MCF 10A (cell line): ENCODE measurements at regions not wholly inside any gene's neighbourhood (a gene's known extent, or its start where the extent isn't known, plus 50 kb on each side); places are given as distances from the start of the nearest gene placed in this dataset.

Experiments used
- BruUV-seq: library from RNA; stranded (reverse); fragments of 400-500 nt; replicated peaks from 2 replicates; lab custom pipeline; 2021; lab: Mats Ljungman, UMichigan
- CTCF ChIA-PET: fragments of 300-600 bp; sonication (Branson Sonifier 250); formaldehyde crosslinking; extraction: SDS; loops from one replicate; lab custom pipeline; 2021; ENCODE audit warnings: antibody characterized with exemption, inconsistent platforms; lab: Yijun Ruan, JAX
- POLR2A ChIA-PET: fragments of 300-600, 350-650 bp; sonication (Branson Sonifier 250); formaldehyde crosslinking; extraction: SDS; loops from one replicate; lab custom pipeline; 2020; ENCODE audit warnings: antibody characterized with exemption, inconsistent platforms; lab: Yijun Ruan, JAX
- DNase-seq: peaks from one replicate; pipeline ENCODE4 v3.0.0-alpha.2; 2018; ENCODE audit not compliant: unreplicated experiment
- H3K27ac Mint-ChIP-seq: one replicate; pipeline ENCODE4 v1.8.0; 2022; ENCODE audit warnings: mild to moderate bottlenecking, low read depth, mixed read lengths; ENCODE audit not compliant: unreplicated experiment
- H3K27me3 Mint-ChIP-seq: one replicate; pipeline ENCODE4 v1.8.0; 2022; ENCODE audit warnings: mixed read lengths; ENCODE audit not compliant: insufficient read depth, unreplicated experiment
- H3K36me3 Mint-ChIP-seq: one replicate; pipeline ENCODE4 v1.8.0; 2022; ENCODE audit warnings: mild to moderate bottlenecking, moderate library complexity, mixed read lengths; ENCODE audit not compliant: insufficient read depth, unreplicated experiment
- H3K4me1 Mint-ChIP-seq: one replicate; pipeline ENCODE4 v1.8.0; 2022; ENCODE audit warnings: mixed read lengths; ENCODE audit not compliant: insufficient read depth, unreplicated experiment
- H3K4me3 Mint-ChIP-seq: one replicate; pipeline ENCODE4 v1.8.0; 2022; ENCODE audit warnings: mild to moderate bottlenecking, moderate library complexity, mixed read lengths; ENCODE audit not compliant: unreplicated experiment
- H3K9me3 Mint-ChIP-seq: one replicate; pipeline ENCODE4 v1.8.0; 2022; ENCODE audit warnings: mixed read lengths; ENCODE audit not compliant: unreplicated experiment
- CTCF ChIP-seq: fragments of 200-600 bp; IDR thresholded peaks from one replicate; pipeline ENCODE4 v1.8.0; 2022; ENCODE audit warnings: antibody characterized with exemption, mild to moderate bottlenecking; ENCODE audit not compliant: unreplicated experiment
- intact Hi-C: fragments of 100-400 bp; cut with micrococcal nuclease; formaldehyde crosslinking; loops from 2 replicates; pipeline ENCODE4 v1.14.1; 2022

GRCh38 chr1:5220421-5220820, 566.0 kb downstream of the AJAP1 start:
- H3K9me3 Mint-ChIP-seq: peaks cover 7% of the 10 kb centered on the region
- intact Hi-C loops: no loop called here
- peaks cover 33% of the 10 kb centered on the region for H3K27me3 Mint-ChIP-seq
- no TSS peak for BruUV-seq
- DNase-seq: no peak
- H3K27ac Mint-ChIP-seq: no peak overlapping the region
- H3K4me3 Mint-ChIP-seq: no peak overlapping the region
- POLR2A ChIA-PET: no interaction called here
- H3K36me3 Mint-ChIP-seq: no peaks in the 10 kb centered on the region
- TF ChIP-seq CTCF: no peak
- no peaks in the 10 kb centered on the region for H3K4me1 Mint-ChIP-seq
- CTCF ChIA-PET: interaction anchor here (0.7 kb wide), 2 partner anchors 9 to 30 kb away, joined by 3 read pairs; no protein-coding TSS in a partner anchor

GRCh38 chr1:5200006-5200405, 545.6 kb downstream of the AJAP1 start:
- POLR2A ChIA-PET: no interaction called here
- intact Hi-C loops: no loop called here
- DNase-seq: no peak
- H3K36me3 Mint-ChIP-seq: no peaks in the 10 kb centered on the region
- peaks cover 32% of the 10 kb centered on the region for H3K9me3 Mint-ChIP-seq
- CTCF ChIA-PET: no interaction called here
- no peak for TF ChIP-seq CTCF
- H3K4me3 Mint-ChIP-seq: no peak overlapping the region
- H3K27ac Mint-ChIP-seq: no peak overlapping the region
- BruUV-seq: no TSS peak
- H3K4me1 Mint-ChIP-seq: no peaks in the 10 kb centered on the region
- H3K27me3 Mint-ChIP-seq: no peaks in the 10 kb centered on the region

- Mint-ChIP-seq H3K4me1 (no peaks in the 10 kb centered on the region), H3K36me3 (no peaks in the 10 kb centered on the region), H3K9me3 (peaks cover 26% of the 10 kb centered on the region), H3K27ac (no peak overlapping the region), H3K27me3 (no peaks in the 10 kb centered on the region), H3K4me3 (no peak overlapping the region)
- no peak for TF ChIP-seq CTCF
- CTCF ChIA-PET: interaction anchor here (0.6 kb wide), 1 partner anchor 37 kb away, joined by 3 read pairs; no protein-coding TSS in a partner anchor
- DNase-seq: no peak
- no TSS peak for BruUV-seq
- POLR2A ChIA-PET: no interaction called here
- intact Hi-C loops: no loop called here
These were observed 543.9 kb downstream of the AJAP1 start for GRCh38 chr1:5198328-5198727.

GRCh38 chr1:5191470-5191869, 537.1 kb downstream of the AJAP1 start:
- peaks cover 7% of the 10 kb centered on the region for H3K9me3 Mint-ChIP-seq
- no peak overlapping the region for H3K27ac Mint-ChIP-seq
- ChIA-PET CTCF (no interaction called here), POLR2A (no interaction called here)
- H3K4me1 Mint-ChIP-seq: no peaks in the 10 kb centered on the region
- TF ChIP-seq CTCF: no peak
- no peaks in the 10 kb centered on the region for H3K27me3 Mint-ChIP-seq
- BruUV-seq: no TSS peak
- H3K36me3 Mint-ChIP-seq: no peaks in the 10 kb centered on the region
- intact Hi-C loops: no loop called here
- H3K4me3 Mint-ChIP-seq: no peak overlapping the region
- DNase-seq: no peak
